Lung (tissue), 11 donors: ENCODE measurements at regions not wholly inside any gene's neighbourhood (a gene's known extent, or its start where the extent isn't known, plus 50 kb on each side); places are given as distances from the start of the nearest gene placed in this dataset.
A peak's percentile ranks its signal among the peaks of the same experiment; 100 is the strongest.

Experiments
- ATAC-seq: fragments of 200-7000 bp; cut with Tn5 transposase; one replicate; pipeline ENCODE4 v1.9.1; 2020; ENCODE audit warnings: moderate number of reproducible peaks; ENCODE audit not compliant: insufficient read depth, low FRiP score
- DNase-seq, 3 donors: peaks; one replicate each; pipeline ENCODE4 v3.0.0-alpha.2; 2013 to 2017
- H3K27ac ChIP-seq, 2 donors: one replicate each; pipeline ENCODE4 v1.5.1; 2013; ENCODE audit warnings: mild to moderate bottlenecking in 2 of 2, moderate library complexity in 2 of 2, control low read depth in 1 of 2, inconsistent platforms in 1 of 2, low read depth in 1 of 2, low read length in 1 of 2
- H3K27me3 ChIP-seq, 3 donors: one replicate each; pipeline ENCODE4 v1.5.1; 2013; ENCODE audit warnings: low read length in 2 of 3; ENCODE audit not compliant: control insufficient read depth in 3 of 3, insufficient read depth in 3 of 3
- H3K36me3 ChIP-seq, 4 donors: one replicate each; pipeline ENCODE4 v1.5.1; 2013; ENCODE audit warnings: low read length in 4 of 4, mild to moderate bottlenecking in 1 of 4, moderate library complexity in 1 of 4; ENCODE audit not compliant: control insufficient read depth in 4 of 4, insufficient read depth in 4 of 4
- H3K4me1 ChIP-seq, 5 donors: one replicate each; pipeline ENCODE4 v1.5.1; 2013; ENCODE audit warnings: low read length in 5 of 5, mild to moderate bottlenecking in 2 of 5, moderate library complexity in 1 of 5; ENCODE audit not compliant: control insufficient read depth in 5 of 5, insufficient read depth in 5 of 5
- H3K4me3 ChIP-seq: one replicate; pipeline ENCODE4 v1.5.1; 2013; ENCODE audit warnings: mild to moderate bottlenecking, control low read depth, moderate library complexity
- H3K9ac ChIP-seq, 2 donors: one replicate each; pipeline ENCODE4 v1.5.1; 2013; ENCODE audit warnings: low read length in 2 of 2, control low read depth in 1 of 2; ENCODE audit not compliant: insufficient read depth in 1 of 2
- H3K9me3 ChIP-seq, 4 donors: one replicate each; pipeline ENCODE4 v1.5.1; 2013; ENCODE audit warnings: low read length in 3 of 4, mild to moderate bottlenecking in 1 of 4, moderate library complexity in 1 of 4; ENCODE audit not compliant: control insufficient read depth in 4 of 4, insufficient read depth in 3 of 4
- CTCF ChIP-seq: IDR thresholded peaks from 2 replicates; pipeline ENCODE4 v1.5.1; 2012; ENCODE audit warnings: mild to moderate bottlenecking; ENCODE audit errors: control extremely low read depth, extremely low read depth
- WGBS, 2 donors: extraction: QIAGEN DNeasy Blood & Tissue Kit; methylation state at CpG; one replicate each; pipeline ENCODE4 v1.1.7; 2013; 5-methylcytosine and 5-hydroxymethylcytosine counted together
- donor health status: control.
- donor health status: control.
- donor health status: Bipolar disorder and iron deficiency.
- donor health status: healthy.
- donor health status: DM: yes; HTN: yes; CAD: no.

GRCh38 chr18:42418121-42418520, 463.1 kb downstream of the PIK3C3 start:
- no peak for TF ChIP-seq CTCF
- Histone ChIP-seq H3K4me1 (no peaks in the 10 kb centered on the region), H3K4me3 (no peak overlapping the region), H3K9ac (no peak overlapping the region), H3K27ac (no peak overlapping the region), H3K9me3 (peaks cover 0 to 2% (median 0%) of the 10 kb centered on the region in 4 donors), H3K36me3 (no peaks in the 10 kb centered on the region), H3K27me3 (no peaks in the 10 kb centered on the region)
- ATAC-seq (no peak), DNase-seq (no peak)
- 38 to 53% methylated on average over 1 of the region's 1 CpG for whole genome bisulfite sequencing, 2 donors

GRCh38 chr18:42425025-42425424, 470.0 kb downstream of the PIK3C3 start:
- TF ChIP-seq CTCF, result no peak
- Histone ChIP-seq H3K4me3 (no peak overlapping the region), H3K27me3 (no peaks in the 10 kb centered on the region), H3K4me1 (no peaks in the 10 kb centered on the region), H3K9ac (no peak overlapping the region), H3K27ac (no peak overlapping the region), H3K9me3 (peaks cover 0 to 2% (median 0%) of the 10 kb centered on the region in 4 donors), H3K36me3 (no peaks in the 10 kb centered on the region)
- no peak for DNase-seq
- no peak for ATAC-seq

GRCh38 chr18:42426496-42427015, 471.5 kb downstream of the PIK3C3 start:
- DNase-seq (no peak), ATAC-seq (no peak)
- Histone ChIP-seq H3K4me1 (no peaks in the 10 kb centered on the region), H3K9ac (no peak overlapping the region), H3K9me3 (peaks cover 0 to 2% (median 0%) of the 10 kb centered on the region in 4 donors), H3K27me3 (no peaks in the 10 kb centered on the region), H3K4me3 (no peak overlapping the region), H3K36me3 (no peaks in the 10 kb centered on the region), H3K27ac (no peak overlapping the region)
- no peak for TF ChIP-seq CTCF
- WGBS, 2 donors, result 74 to 79% methylated on average over 2 of the region's 2 CpGs

- no peak overlapping the region for H3K4me3 ChIP-seq
- TF ChIP-seq CTCF, result no peak
- 52 to 68% methylated on average over 5 of the region's 5 CpGs for WGBS, 2 donors
- DNase-seq, result peak in 1 of 3 donors; percentile 10
- H3K4me1 ChIP-seq, result no peaks in the 10 kb centered on the region
- no peaks in the 10 kb centered on the region for H3K36me3 ChIP-seq
- no peak for ATAC-seq
- no peak overlapping the region for H3K9ac ChIP-seq
- H3K9me3 ChIP-seq, result peaks cover 0 to 2% (median 0%) of the 10 kb centered on the region in 4 donors
- H3K27me3 ChIP-seq, result no peaks in the 10 kb centered on the region
- H3K27ac ChIP-seq, result no peak overlapping the region
Measured at GRCh38 chr18:42429196-42429595, 474.2 kb downstream of the PIK3C3 start.
